Esophagus muscularis mucosa (tissue), 4 donors: ENCODE measurements at regions not wholly inside any gene's neighbourhood (a gene's known extent, or its start where the extent isn't known, plus 50 kb on each side); places are given as distances from the start of the nearest gene placed in this dataset.

Source experiments
- DNase-seq: peaks from one replicate; pipeline ENCODE4 v3.0.0-alpha.2; 2017; ENCODE audit errors: extremely low spot score
- H3K27ac ChIP-seq, 4 donors: fragments of 200-600 bp; sonication (generic); replicated peaks in 1 of 4; 1 replicate in 3 of 4; 2 replicates in 1 of 4; pipeline ENCODE4 v1.5.1; 2016 to 2019; ENCODE audit warnings: mild to moderate bottlenecking in 1 of 4
- H3K27me3 ChIP-seq, 4 donors: fragments of 200-600 bp; sonication (generic); one replicate each; pipeline versions ENCODE4 v1.5.1 to v1.6.0; 2016 to 2019
- H3K36me3 ChIP-seq, 4 donors: fragments of 200-600 bp; sonication (generic); one replicate each; pipeline ENCODE4 v1.5.1; 2016 to 2019
- H3K4me1 ChIP-seq, 4 donors: fragments of 200-600 bp; sonication (generic); one replicate each; pipeline ENCODE4 v1.5.1; 2016 to 2019
- H3K4me3 ChIP-seq, 4 donors: fragments of 200-600 bp; sonication (generic); 1 replicate in 2 of 4; 2 replicates in 2 of 4; pipeline ENCODE4 v1.5.1; 2016 to 2019; ENCODE audit warnings: mild to moderate bottlenecking in 4 of 4, moderate library complexity in 1 of 4
- H3K9me3 ChIP-seq, 4 donors: fragments of 200-600 bp; sonication (generic); 1 replicate in 3 of 4; 2 replicates in 1 of 4; pipeline ENCODE4 v1.5.1; 2016 to 2019
- EP300 ChIP-seq: sonication (generic); formaldehyde crosslinking; IDR thresholded peaks from one replicate; pipeline ENCODE4 v1.6.1; 2017; ENCODE audit warnings: antibody characterized with exemption
- POLR2A ChIP-seq: fragments of 450-650 bp; IDR thresholded peaks from one replicate; pipeline ENCODE4 v1.6.1; 2017; ENCODE audit warnings: antibody characterized with exemption, moderate library complexity, mild to moderate bottlenecking, low read depth
- POLR2AphosphoS5 ChIP-seq, 2 donors: sonication (generic); formaldehyde crosslinking; IDR thresholded peaks; one replicate each; pipeline ENCODE4 v1.6.1; 2017; ENCODE audit warnings: antibody characterized with exemption in 2 of 2
- WGBS: methylation state at CpG from one replicate; pipeline ENCODE4 v1.1.5; 2018; 5-methylcytosine and 5-hydroxymethylcytosine counted together
- intact Hi-C: fragments of 100-400 bp; cut with DNase I; formaldehyde crosslinking; loops from one replicate; pipeline ENCODE4 v1.15.1; 2023
- small RNA-seq, 3 donors: library from RNA; depleted of rRNA; stranded (forward); fragments of <200 nt; gene quantifications; one replicate each; pipeline ENCODE3, GENCODE V24; 2016
- TF ChIP-seq, protein P1 (sequence below), 3 experiments: fragments of 200-600 bp in 2 of 3; fragments of 450-650 bp in 1 of 3; sonication (generic) in 2 of 3; IDR thresholded peaks; one replicate each; pipeline ENCODE4 v1.5.1; 2017 to 2019; ENCODE audit warnings: antibody characterized with exemption in 3 of 3, mild to moderate bottlenecking in 2 of 3, moderate library complexity in 1 of 3

DNA sequence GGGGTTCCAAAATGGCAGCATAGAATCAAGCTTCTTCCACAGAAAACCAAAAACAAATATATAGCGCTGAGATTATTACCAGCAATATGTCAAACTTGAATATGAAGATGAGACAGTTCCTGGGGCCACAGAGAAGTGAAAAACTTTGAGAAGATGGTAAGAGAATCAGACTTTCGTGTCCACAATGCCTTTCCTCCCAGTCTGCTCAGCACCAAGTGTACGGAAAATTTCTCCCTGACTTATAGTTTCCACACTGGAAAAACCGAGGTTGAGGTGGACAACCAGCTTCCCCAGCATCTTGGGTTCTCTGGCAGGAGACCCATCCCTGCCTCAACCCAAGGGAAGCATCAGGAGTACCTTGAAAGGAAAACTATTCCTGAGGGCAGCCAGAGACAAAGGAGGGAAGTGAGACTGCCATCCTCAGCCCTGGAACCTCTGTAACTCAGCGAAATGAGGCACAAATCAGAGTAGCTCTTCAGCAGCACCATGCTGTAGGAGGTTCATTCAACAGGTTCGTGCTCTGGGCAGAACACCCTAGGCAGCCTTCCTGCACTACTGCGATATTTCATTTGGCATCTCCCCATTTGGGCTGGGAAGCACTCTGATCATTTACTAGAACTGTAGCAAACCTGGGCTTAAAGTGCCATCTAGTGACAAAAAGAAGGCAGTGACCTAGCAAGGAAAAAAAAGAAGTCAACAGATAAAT, 52.4 kb upstream of the CAPRIN2 start:
- H3K4me3 ChIP-seq = no peak overlapping the region
- 62% methylated on average over 7 of the region's 7 CpGs for WGBS
- no peak overlapping the region for H3K27ac ChIP-seq
- no peak for TF ChIP-seq EP300
- TF ChIP-seq, protein P1, sequence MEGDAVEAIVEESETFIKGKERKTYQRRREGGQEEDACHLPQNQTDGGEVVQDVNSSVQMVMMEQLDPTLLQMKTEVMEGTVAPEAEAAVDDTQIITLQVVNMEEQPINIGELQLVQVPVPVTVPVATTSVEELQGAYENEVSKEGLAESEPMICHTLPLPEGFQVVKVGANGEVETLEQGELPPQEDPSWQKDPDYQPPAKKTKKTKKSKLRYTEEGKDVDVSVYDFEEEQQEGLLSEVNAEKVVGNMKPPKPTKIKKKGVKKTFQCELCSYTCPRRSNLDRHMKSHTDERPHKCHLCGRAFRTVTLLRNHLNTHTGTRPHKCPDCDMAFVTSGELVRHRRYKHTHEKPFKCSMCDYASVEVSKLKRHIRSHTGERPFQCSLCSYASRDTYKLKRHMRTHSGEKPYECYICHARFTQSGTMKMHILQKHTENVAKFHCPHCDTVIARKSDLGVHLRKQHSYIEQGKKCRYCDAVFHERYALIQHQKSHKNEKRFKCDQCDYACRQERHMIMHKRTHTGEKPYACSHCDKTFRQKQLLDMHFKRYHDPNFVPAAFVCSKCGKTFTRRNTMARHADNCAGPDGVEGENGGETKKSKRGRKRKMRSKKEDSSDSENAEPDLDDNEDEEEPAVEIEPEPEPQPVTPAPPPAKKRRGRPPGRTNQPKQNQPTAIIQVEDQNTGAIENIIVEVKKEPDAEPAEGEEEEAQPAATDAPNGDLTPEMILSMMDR (IDR thresholded peaks at IDR 0.05) = peak; percentile 54 to 80 (median 78)
- DNase-seq = peak; percentile 64
- H3K36me3 ChIP-seq = no peaks in the 10 kb centered on the region
- H3K4me1 ChIP-seq = peaks cover 0 to 5% (median 2%) of the 10 kb centered on the region in 4 donors
- no peaks in the 10 kb centered on the region for H3K27me3 ChIP-seq
- intact Hi-C loops = loop anchor here (5.0 to 10.0 kb wide), 2 partner anchors 50 to 1732 kb away; no protein-coding TSS in a partner anchor
- no peaks in the 10 kb centered on the region for H3K9me3 ChIP-seq

DNA sequence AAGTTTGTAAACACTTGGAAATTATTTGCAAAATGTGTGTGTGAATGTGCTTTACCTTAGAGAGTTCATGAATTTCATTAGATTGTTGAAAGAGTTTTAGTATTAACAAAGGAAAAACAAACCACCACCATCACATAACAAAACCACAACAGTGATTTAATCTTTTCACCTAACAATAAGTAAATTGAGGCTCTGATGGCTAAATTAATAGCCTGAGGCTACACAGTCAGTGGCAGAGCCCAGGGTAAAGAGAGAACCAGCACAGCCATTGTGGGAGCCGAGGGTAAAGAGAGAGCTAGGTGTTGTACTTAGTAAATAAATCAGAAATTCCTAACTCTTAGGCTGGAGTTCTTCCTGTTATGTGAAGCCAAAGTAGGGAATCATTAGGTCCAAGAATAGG, 51.2 kb upstream of the CAPRIN2 start:
- Histone ChIP-seq H3K9me3 (no peaks in the 10 kb centered on the region), H3K4me1 (peaks cover 0 to 5% (median 2%) of the 10 kb centered on the region in 4 donors), H3K27ac (no peak overlapping the region), H3K4me3 (no peak overlapping the region), H3K27me3 (no peaks in the 10 kb centered on the region), H3K36me3 (no peaks in the 10 kb centered on the region)
- TF ChIP-seq EP300 = no peak
- TF ChIP-seq, protein P1 (IDR thresholded peaks at IDR 0.05) = no peak
- no peak for TF ChIP-seq POLR2AphosphoS5 (IDR thresholded peaks at IDR 0.05)
- TF ChIP-seq POLR2A = no peak
- intact Hi-C loops = loop anchor here (5.0 to 10.0 kb wide), 2 partner anchors 49 to 1731 kb away; no protein-coding TSS in a partner anchor
- WGBS = 70% methylated on average over 1 of the region's 1 CpG
- peak; percentile 31 for DNase-seq

Small RNAs in the stretch of these regions (small RNA-seq; reads per million reads assigned to genes)
- 0 reads per million in 3 donors for gene PPIAP44
